Neural crest cell (in vitro differentiated cells): ENCODE measurements at regions not wholly inside any gene's neighbourhood (a gene's known extent, or its start where the extent isn't known, plus 50 kb on each side); places are given as distances from the start of the nearest gene placed in this dataset.
A peak's percentile ranks its signal among the peaks of the same experiment; 100 is the strongest.

Experiments used
- DNase-seq: peaks from one replicate; pipeline ENCODE4 v3.0.0; 2021; ENCODE audit warnings: low read depth, mixed read lengths, low spot score
- H3K27ac Mint-ChIP-seq: one replicate; pipeline ENCODE4 v1.8.0; 2021; ENCODE audit warnings: mild to moderate bottlenecking, mixed read lengths; ENCODE audit not compliant: unreplicated experiment
- H3K27me3 Mint-ChIP-seq: 2 replicates; pipeline ENCODE4 v1.8.0; 2021; ENCODE audit warnings: low read depth, mild to moderate bottlenecking, mixed read lengths
- H3K36me3 Mint-ChIP-seq: 2 replicates; pipeline ENCODE4 v1.8.0; 2021; ENCODE audit warnings: low read depth, mild to moderate bottlenecking, mixed read lengths
- H3K4me1 Mint-ChIP-seq: 2 replicates; pipeline ENCODE4 v1.8.0; 2021; ENCODE audit warnings: mixed read lengths
- H3K4me3 Mint-ChIP-seq: one replicate; pipeline ENCODE4 v1.8.0; 2021; ENCODE audit warnings: mild to moderate bottlenecking, mixed read lengths
- H3K9me3 Mint-ChIP-seq: 2 replicates; pipeline ENCODE4 v1.8.0; 2021; ENCODE audit warnings: mixed read lengths
- CTCF ChIP-seq: fragments of 200-600 bp; sonication (generic); conservative IDR thresholded peaks from 2 replicates; pipeline ENCODE4 v1.5.0; 2021; ENCODE audit warnings: antibody characterized with exemption, mild to moderate bottlenecking

GRCh38 chr3:137103739-137104138, 146.0 kb downstream of the IL20RB start:
- peaks cover 19% of the 10 kb centered on the region for H3K27me3 Mint-ChIP-seq
- H3K4me3 Mint-ChIP-seq, result no peak overlapping the region
- no peak for DNase-seq
- no peaks in the 10 kb centered on the region for H3K9me3 Mint-ChIP-seq
- TF ChIP-seq CTCF, result no peak
- H3K27ac Mint-ChIP-seq, result no peak overlapping the region
- H3K36me3 Mint-ChIP-seq, result no peaks in the 10 kb centered on the region
- peaks cover 14% of the 10 kb centered on the region for H3K4me1 Mint-ChIP-seq

- peak; percentile 86 for TF ChIP-seq CTCF
- no peak overlapping the region for H3K4me3 Mint-ChIP-seq
- peaks cover 18% of the 10 kb centered on the region for H3K27me3 Mint-ChIP-seq
- H3K36me3 Mint-ChIP-seq, result no peaks in the 10 kb centered on the region
- H3K9me3 Mint-ChIP-seq, result no peaks in the 10 kb centered on the region
- DNase-seq, result peak; percentile 39
- peaks cover 14% of the 10 kb centered on the region for H3K4me1 Mint-ChIP-seq
- no peak overlapping the region for H3K27ac Mint-ChIP-seq
These were observed 147.6 kb downstream of the IL20RB start for GRCh38 chr3:137105277-137105977.

DNA sequence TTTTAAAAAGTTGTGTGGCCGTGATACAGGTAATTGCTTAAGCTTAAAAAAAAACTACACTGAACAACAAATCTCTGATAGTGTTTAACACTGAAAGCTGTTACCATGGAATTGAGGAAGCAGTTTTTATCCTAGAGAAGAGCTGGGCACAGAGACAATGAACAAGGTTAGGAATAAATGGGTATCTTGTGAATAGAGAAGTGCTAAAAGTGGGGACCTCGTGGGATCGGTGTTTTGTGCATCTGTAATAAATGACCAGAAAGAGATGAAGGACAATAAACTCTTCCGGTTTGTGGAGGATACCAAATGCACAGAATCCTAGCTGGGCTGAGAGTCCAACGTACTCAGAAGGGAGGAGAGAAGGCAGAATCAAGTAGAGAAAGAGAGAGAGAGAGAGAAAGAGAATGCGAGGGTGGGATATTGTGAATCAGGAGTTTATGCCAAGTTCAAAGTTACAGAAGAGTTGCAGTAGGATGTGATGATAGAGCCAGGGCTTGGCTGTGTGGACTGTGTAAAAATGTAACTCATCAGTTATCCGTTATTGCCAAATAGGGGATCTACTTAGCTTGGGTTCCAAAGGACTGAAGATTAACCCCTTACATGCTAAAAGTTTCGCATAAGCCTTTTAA, 148.9 kb downstream of the IL20RB start:
- Mint-ChIP-seq H3K4me3 (peak overlapping the region; percentile 3), H3K27ac (no peak overlapping the region), H3K4me1 (peaks cover 22% of the 10 kb centered on the region), H3K27me3 (peaks cover 18% of the 10 kb centered on the region), H3K36me3 (no peaks in the 10 kb centered on the region), H3K9me3 (no peaks in the 10 kb centered on the region)
- DNase-seq, result no peak
- no peak for TF ChIP-seq CTCF

GRCh38 chr3:137108699-137109440, 151.1 kb downstream of the IL20RB start:
- DNase-seq, result no peak
- H3K27ac Mint-ChIP-seq, result no peak overlapping the region
- no peaks in the 10 kb centered on the region for H3K36me3 Mint-ChIP-seq
- H3K9me3 Mint-ChIP-seq, result no peaks in the 10 kb centered on the region
- peaks cover 18% of the 10 kb centered on the region for H3K27me3 Mint-ChIP-seq
- H3K4me1 Mint-ChIP-seq, result peaks cover 24% of the 10 kb centered on the region
- no peak overlapping the region for H3K4me3 Mint-ChIP-seq
- no peak for TF ChIP-seq CTCF

- Mint-ChIP-seq H3K27ac (no peak overlapping the region), H3K36me3 (no peaks in the 10 kb centered on the region), H3K4me3 (no peak overlapping the region), H3K4me1 (peaks cover 24% of the 10 kb centered on the region), H3K9me3 (no peaks in the 10 kb centered on the region), H3K27me3 (peaks cover 18% of the 10 kb centered on the region)
- DNase-seq, result no peak
- peak; percentile 79 for TF ChIP-seq CTCF
These were observed 152.7 kb downstream of the IL20RB start for GRCh38 chr3:137110392-137110996.
